ENCODE measurements at regions not wholly inside any gene's neighbourhood (a gene's known extent, or its start where the extent isn't known, plus 50 kb on each side); places are given as distances from the start of the nearest gene placed in this dataset.

- TF ChIP-seq CTCF (IDR thresholded peaks at IDR 0.05): no peak
- no peak for TF ChIP-seq EZH2 (IDR thresholded peaks at IDR 0.05; ENCODE audit: borderline replicate concordance, insufficient read depth, low read depth, low read length, poor library complexity, severe bottlenecking)
Observed at GRCh38 chr13:47632311-47632710, 368.8 kb downstream of the SUCLA2 start.

All from B cell (primary cell).